ENCODE measurements at regions not wholly inside any gene's neighbourhood (a gene's known extent, or its start where the extent isn't known, plus 50 kb on each side); places are given as distances from the start of the nearest gene placed in this dataset.

DNA sequence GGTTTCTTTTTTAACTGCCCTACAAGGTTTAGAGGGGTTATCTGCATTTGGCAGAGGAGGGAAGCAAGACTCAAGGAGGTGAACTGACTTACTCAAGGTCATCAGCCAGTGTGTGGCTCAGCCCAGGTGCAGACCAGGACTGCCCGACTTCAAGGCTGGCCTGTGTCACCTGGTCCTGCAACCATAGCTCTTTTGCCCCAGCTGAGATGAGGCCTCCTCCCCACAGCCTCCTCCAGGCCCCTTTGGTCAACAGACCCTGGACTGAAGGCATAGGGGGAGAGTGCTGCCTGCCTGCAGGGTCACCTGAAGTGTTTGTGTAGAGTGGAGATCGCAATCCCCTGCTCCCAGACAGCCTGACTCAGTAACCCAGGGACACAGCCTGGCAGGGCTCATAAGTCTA lies 168.5 kb upstream of the GLI2 start:
- no peak for DNase-seq (ENCODE audit: low read depth)
- TF ChIP-seq CTCF (IDR thresholded peaks at IDR 0.05; ENCODE audit: insufficient read depth, low read depth, low read length), result no peak
- no peak overlapping the region for H3K4me3 ChIP-seq (ENCODE audit: low read depth, low read length)

GRCh38 chr2:120568089-120568974 lies 167.3 kb upstream of the GLI2 start:
- DNase-seq (ENCODE audit: low read depth), result no peak
- H3K4me3 ChIP-seq (ENCODE audit: low read depth, low read length), result no peak overlapping the region
- no peak for TF ChIP-seq CTCF (IDR thresholded peaks at IDR 0.05; ENCODE audit: insufficient read depth, low read depth, low read length)

- DNase-seq (ENCODE audit: low read depth), result no peak
- no peak overlapping the region for H3K4me3 ChIP-seq (ENCODE audit: low read depth, low read length)
- no peak for TF ChIP-seq CTCF (IDR thresholded peaks at IDR 0.05; ENCODE audit: insufficient read depth, low read depth, low read length)
These were observed 166.7 kb upstream of the GLI2 start for GRCh38 chr2:120568975-120569268.

DNA sequence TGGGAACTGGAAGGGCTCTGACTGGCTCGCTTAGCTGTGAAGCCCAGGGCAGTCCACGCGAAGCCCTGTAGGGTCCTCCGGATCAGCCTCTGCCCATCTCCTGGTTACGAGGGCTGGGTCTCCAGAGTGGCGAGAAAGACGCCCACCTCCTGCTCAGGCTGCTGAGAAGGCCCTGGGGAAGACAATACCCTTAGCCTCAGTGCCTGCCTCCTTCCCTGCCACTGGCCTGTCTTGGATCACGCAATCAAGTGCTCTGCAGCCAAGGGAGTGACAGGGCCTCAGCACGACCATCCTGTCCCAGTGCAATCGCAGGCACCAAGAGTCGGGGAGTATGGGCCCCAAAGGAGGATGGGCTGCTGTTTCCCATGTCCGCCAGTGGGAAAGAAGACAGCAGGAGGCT lies 165.7 kb upstream of the GLI2 start:
- DNase-seq (ENCODE audit: low read depth), result no peak
- no peak overlapping the region for H3K4me3 ChIP-seq (ENCODE audit: low read depth, low read length)
- TF ChIP-seq CTCF (IDR thresholded peaks at IDR 0.05; ENCODE audit: insufficient read depth, low read depth, low read length), result no peak

GRCh38 chr2:120570546-120570945 lies 165.1 kb upstream of the GLI2 start:
- no peak overlapping the region for H3K4me3 ChIP-seq (ENCODE audit: low read depth, low read length)
- DNase-seq (ENCODE audit: low read depth), result no peak

DNA sequence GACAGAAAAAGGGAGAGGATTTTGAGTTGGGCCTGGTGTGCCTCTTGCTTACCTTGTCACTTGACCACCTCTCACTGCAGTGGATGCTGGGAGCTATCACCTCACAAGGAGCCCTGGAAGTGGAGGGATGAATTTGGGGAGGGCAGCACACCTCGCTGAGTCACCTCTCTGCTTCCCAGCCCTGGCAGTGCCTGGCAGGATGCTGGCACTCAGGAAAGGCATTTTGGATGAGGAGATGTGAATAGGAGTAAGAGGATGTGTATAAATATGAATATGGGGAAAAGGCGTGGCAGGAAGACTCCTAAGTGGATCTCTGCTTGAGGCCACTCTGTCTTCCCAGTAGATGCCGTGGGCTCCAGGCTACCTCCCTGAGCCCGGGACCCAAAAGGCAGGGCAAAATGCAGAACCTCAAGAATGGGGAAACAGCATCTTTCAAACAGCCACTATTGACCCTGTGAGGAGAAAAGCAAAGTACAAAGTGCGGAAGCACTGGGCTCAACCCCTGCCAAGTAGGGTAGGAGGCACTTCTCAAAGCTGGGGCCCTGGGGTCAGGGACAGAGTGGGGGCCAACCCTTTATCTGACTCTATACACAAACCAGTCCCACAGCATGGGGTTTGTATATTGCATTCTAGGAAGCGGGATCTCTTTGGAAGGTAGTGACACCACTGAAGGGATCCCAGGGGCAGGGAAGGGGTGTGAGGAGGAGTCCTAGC lies 164.5 kb upstream of the GLI2 start:
- no peak overlapping the region for H3K4me3 ChIP-seq (ENCODE audit: low read depth, low read length)
- no peak for TF ChIP-seq CTCF (IDR thresholded peaks at IDR 0.05; ENCODE audit: insufficient read depth, low read depth, low read length)
- no peak for DNase-seq (ENCODE audit: low read depth)

More at GRCh38 chr2:120570546-120570945, 165.1 kb upstream of the GLI2 start:
- no peak for TF ChIP-seq CTCF (IDR thresholded peaks at IDR 0.05; ENCODE audit: insufficient read depth, low read depth, low read length)
